Right kidney (tissue), 1 donor: ENCODE measurements at regions not wholly inside any gene's neighbourhood (a gene's known extent, or its start where the extent isn't known, plus 50 kb on each side); places are given as distances from the start of the nearest gene placed in this dataset.

ENCODE experiments used
- DNase-seq: peaks from one replicate; pipeline ENCODE4 v3.0.0-alpha.2; 2016

- DNase-seq: no peak
These were observed 179.6 kb downstream of the CSNK2A3 start for GRCh38 chr11:11173316-11174025.

GRCh38 chr11:11171854-11172253 lies 181.2 kb downstream of the CSNK2A3 start:
- DNase-seq: no peak

- DNase-seq: no peak
These were observed 181.8 kb downstream of the CSNK2A3 start for GRCh38 chr11:11171285-11171684.

- no peak for DNase-seq
These were observed 182.5 kb downstream of the CSNK2A3 start for GRCh38 chr11:11170352-11171084.

- no peak for DNase-seq
These were observed 183.2 kb downstream of the CSNK2A3 start for GRCh38 chr11:11169715-11170351.

GRCh38 chr11:11167806-11168205 lies 185.2 kb downstream of the CSNK2A3 start:
- no peak for DNase-seq

- no peak for DNase-seq
These were observed 188.7 kb downstream of the CSNK2A3 start for GRCh38 chr11:11164334-11164690.

- no peak for DNase-seq
These were observed 189.2 kb downstream of the CSNK2A3 start for GRCh38 chr11:11163669-11164333.

- DNase-seq: no peak
These were observed 189.8 kb downstream of the CSNK2A3 start for GRCh38 chr11:11163236-11163635.

- DNase-seq: no peak
These were observed 195.9 kb downstream of the CSNK2A3 start for GRCh38 chr11:11157185-11157584.

GRCh38 chr11:11155962-11156815 lies 196.9 kb downstream of the CSNK2A3 start:
- no peak for DNase-seq

GRCh38 chr11:11152877-11153276 lies 200.2 kb downstream of the CSNK2A3 start:
- DNase-seq: no peak

GRCh38 chr11:11149671-11150459 lies 203.2 kb downstream of the CSNK2A3 start:
- DNase-seq: no peak

GRCh38 chr11:11148596-11148995 lies 204.5 kb downstream of the CSNK2A3 start:
- no peak for DNase-seq

GRCh38 chr11:11148104-11148509 lies 204.9 kb downstream of the CSNK2A3 start:
- DNase-seq: no peak

- no peak for DNase-seq
These were observed 206.2 kb downstream of the CSNK2A3 start for GRCh38 chr11:11146830-11147229.

GRCh38 chr11:11143849-11144248 lies 209.2 kb downstream of the CSNK2A3 start:
- DNase-seq: no peak

- no peak for DNase-seq
These were observed 210.6 kb downstream of the CSNK2A3 start for GRCh38 chr11:11142430-11142829.

- no peak for DNase-seq
These were observed 212.0 kb downstream of the CSNK2A3 start for GRCh38 chr11:11141065-11141464.

GRCh38 chr11:11140510-11140909 lies 212.5 kb downstream of the CSNK2A3 start:
- DNase-seq: no peak

GRCh38 chr11:11137339-11137738 lies 215.7 kb downstream of the CSNK2A3 start:
- DNase-seq: no peak
